ENCODE measurements at regions not wholly inside any gene's neighbourhood (a gene's known extent, or its start where the extent isn't known, plus 50 kb on each side); places are given as distances from the start of the nearest gene placed in this dataset.

DNA sequence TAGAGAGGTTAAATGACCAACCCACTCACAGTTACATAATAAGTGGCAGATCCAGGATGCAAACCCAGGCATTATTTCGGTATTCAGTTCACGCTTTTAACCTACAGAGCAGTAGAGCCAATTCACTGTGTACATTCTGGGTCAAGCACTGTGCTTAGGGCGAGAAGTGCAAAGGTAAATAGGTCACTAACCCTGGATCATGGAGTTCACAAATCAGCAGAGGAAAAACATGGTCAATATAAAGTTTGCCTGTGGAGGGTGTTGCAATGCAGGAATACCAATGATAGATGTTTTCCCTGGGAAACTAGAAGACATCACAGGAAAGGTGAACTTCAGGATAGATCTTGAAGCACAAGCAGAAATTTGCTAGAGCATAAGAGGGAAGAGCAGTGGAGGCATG, 253.4 kb upstream of the NFIA start:
- TF ChIP-seq, protein P1, sequence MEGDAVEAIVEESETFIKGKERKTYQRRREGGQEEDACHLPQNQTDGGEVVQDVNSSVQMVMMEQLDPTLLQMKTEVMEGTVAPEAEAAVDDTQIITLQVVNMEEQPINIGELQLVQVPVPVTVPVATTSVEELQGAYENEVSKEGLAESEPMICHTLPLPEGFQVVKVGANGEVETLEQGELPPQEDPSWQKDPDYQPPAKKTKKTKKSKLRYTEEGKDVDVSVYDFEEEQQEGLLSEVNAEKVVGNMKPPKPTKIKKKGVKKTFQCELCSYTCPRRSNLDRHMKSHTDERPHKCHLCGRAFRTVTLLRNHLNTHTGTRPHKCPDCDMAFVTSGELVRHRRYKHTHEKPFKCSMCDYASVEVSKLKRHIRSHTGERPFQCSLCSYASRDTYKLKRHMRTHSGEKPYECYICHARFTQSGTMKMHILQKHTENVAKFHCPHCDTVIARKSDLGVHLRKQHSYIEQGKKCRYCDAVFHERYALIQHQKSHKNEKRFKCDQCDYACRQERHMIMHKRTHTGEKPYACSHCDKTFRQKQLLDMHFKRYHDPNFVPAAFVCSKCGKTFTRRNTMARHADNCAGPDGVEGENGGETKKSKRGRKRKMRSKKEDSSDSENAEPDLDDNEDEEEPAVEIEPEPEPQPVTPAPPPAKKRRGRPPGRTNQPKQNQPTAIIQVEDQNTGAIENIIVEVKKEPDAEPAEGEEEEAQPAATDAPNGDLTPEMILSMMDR (IDR thresholded peaks at IDR 0.05), result no peak
- TF ChIP-seq POLR2A (IDR thresholded peaks at IDR 0.05), result no peak
